NT2/D1 (cell line): ENCODE measurements at regions not wholly inside any gene's neighbourhood (a gene's known extent, or its start where the extent isn't known, plus 50 kb on each side); places are given as distances from the start of the nearest gene placed in this dataset.

ENCODE experiments used
- SUZ12 ChIP-seq: IDR thresholded peaks from 2 replicates; pipeline ENCODE4 v1.6.1; 2011; ENCODE audit not compliant: insufficient read length, insufficient read depth; ENCODE audit errors: extremely low read depth
- YY1 ChIP-seq: IDR thresholded peaks from 2 replicates; pipeline ENCODE4 v1.6.1; 2011; ENCODE audit not compliant: insufficient read length, insufficient read depth

- TF ChIP-seq SUZ12 = no peak
- TF ChIP-seq YY1 = no peak
These were observed 301.9 kb upstream of the RASGEF1B start for GRCh38 chr4:81773557-81773956.
